ENCODE measurements at regions not wholly inside any gene's neighbourhood (a gene's known extent, or its start where the extent isn't known, plus 50 kb on each side); places are given as distances from the start of the nearest gene placed in this dataset.

- WGBS, 2 experiments (ENCODE audit: insufficient coverage in 1 of 2, insufficient read length in 1 of 2), result 76 to 85% methylated on average over 4 of the region's 5 CpGs
- no peak for TF ChIP-seq CTCF (conservative IDR thresholded peaks at IDR 0.05)
- Histone ChIP-seq H3K4me1 (ENCODE audit: control insufficient read depth, insufficient read depth, low read length) (peaks cover 8% of the 10 kb centered on the region), H3K9me3 (ENCODE audit: control insufficient read depth, low read length) (no peaks in the 10 kb centered on the region), H3K27ac (ENCODE audit: low read depth, low read length) (no peak overlapping the region), H3K9ac (ENCODE audit: extremely low read depth, low read length, poor library complexity, severe bottlenecking) (no peak overlapping the region), H3K4me3 (ENCODE audit: low read length) (no peak overlapping the region), H3K36me3 (ENCODE audit: control insufficient read depth, insufficient read depth, low read length) (no peaks in the 10 kb centered on the region), H3K27me3 (ENCODE audit: control insufficient read depth, insufficient read depth, low read length, poor library complexity, severe bottlenecking) (no peaks in the 10 kb centered on the region)
- Mint-ChIP-seq H3K27me3 (ENCODE audit: insufficient read depth) (no peaks in the 10 kb centered on the region), H3K4me1 (peaks cover 30% of the 10 kb centered on the region), H3K27ac (no peak overlapping the region), H3K36me3 (ENCODE audit: low read depth) (no peaks in the 10 kb centered on the region), H3K4me3 (no peak overlapping the region), H3K9me3 (no peaks in the 10 kb centered on the region)
- DNase-seq, result no peak
Observed at GRCh38 chr10:52653263-52653909, 119.2 kb downstream of the MBL2 start.

GRCh38 chr10:52654201-52654600 is 118.4 kb downstream of the MBL2 start:
- WGBS, 2 experiments (ENCODE audit: insufficient coverage in 1 of 2, insufficient read length in 1 of 2), result 93 to 100% methylated on average over 1 to 2 of the region's 2 CpGs

GRCh38 chr10:52658112-52658511 is 114.5 kb downstream of the MBL2 start:
- WGBS, 2 experiments (ENCODE audit: insufficient coverage in 1 of 2, insufficient read length in 1 of 2), result 96 to 100% methylated on average over 2 to 3 of the region's 3 CpGs
- H3K4me3 Mint-ChIP-seq, result no peak overlapping the region
- Histone ChIP-seq H3K4me1 (ENCODE audit: control insufficient read depth, insufficient read depth, low read length) (peaks cover under 1% of the 10 kb centered on the region), H3K9ac (ENCODE audit: extremely low read depth, low read length, poor library complexity, severe bottlenecking) (no peak overlapping the region), H3K27ac (ENCODE audit: low read depth, low read length) (no peak overlapping the region), H3K36me3 (ENCODE audit: control insufficient read depth, insufficient read depth, low read length) (no peaks in the 10 kb centered on the region), H3K27me3 (ENCODE audit: control insufficient read depth, insufficient read depth, low read length, poor library complexity, severe bottlenecking) (no peaks in the 10 kb centered on the region), H3K9me3 (ENCODE audit: control insufficient read depth, low read length) (no peaks in the 10 kb centered on the region), H3K4me3 (ENCODE audit: low read length) (no peak overlapping the region)
- no peak for DNase-seq
- H3K9me3 Mint-ChIP-seq, result no peaks in the 10 kb centered on the region
- no peak overlapping the region for H3K27ac Mint-ChIP-seq
- H3K36me3 Mint-ChIP-seq (ENCODE audit: low read depth), result no peaks in the 10 kb centered on the region
- peaks cover 11% of the 10 kb centered on the region for H3K4me1 Mint-ChIP-seq
- H3K27me3 Mint-ChIP-seq (ENCODE audit: insufficient read depth), result no peaks in the 10 kb centered on the region
- no peak for TF ChIP-seq CTCF (conservative IDR thresholded peaks at IDR 0.05)

More at GRCh38 chr10:52654201-52654600, 118.4 kb downstream of the MBL2 start:
- H3K9ac ChIP-seq (ENCODE audit: extremely low read depth, low read length, poor library complexity, severe bottlenecking), result no peak overlapping the region
- no peaks in the 10 kb centered on the region for H3K27me3 Mint-ChIP-seq (ENCODE audit: insufficient read depth)
- H3K9me3 Mint-ChIP-seq, result no peaks in the 10 kb centered on the region
- no peak for DNase-seq
- no peak overlapping the region for H3K27ac Mint-ChIP-seq
- H3K9me3 ChIP-seq (ENCODE audit: control insufficient read depth, low read length), result no peaks in the 10 kb centered on the region
- no peaks in the 10 kb centered on the region for H3K27me3 ChIP-seq (ENCODE audit: control insufficient read depth, insufficient read depth, low read length, poor library complexity, severe bottlenecking)
- TF ChIP-seq CTCF (conservative IDR thresholded peaks at IDR 0.05), result no peak
- H3K4me3 Mint-ChIP-seq, result no peak overlapping the region
- peaks cover 28% of the 10 kb centered on the region for H3K4me1 Mint-ChIP-seq
- no peaks in the 10 kb centered on the region for H3K36me3 Mint-ChIP-seq (ENCODE audit: low read depth)
- H3K27ac ChIP-seq (ENCODE audit: low read depth, low read length), result no peak overlapping the region
- H3K4me1 ChIP-seq (ENCODE audit: control insufficient read depth, insufficient read depth, low read length), result peaks cover 8% of the 10 kb centered on the region
- H3K4me3 ChIP-seq (ENCODE audit: low read length), result no peak overlapping the region
- H3K36me3 ChIP-seq (ENCODE audit: control insufficient read depth, insufficient read depth, low read length), result no peaks in the 10 kb centered on the region
